GM18868 (cell line): ENCODE measurements at regions not wholly inside any gene's neighbourhood (a gene's known extent, or its start where the extent isn't known, plus 50 kb on each side); places are given as distances from the start of the nearest gene placed in this dataset.
"Not testable (repeated sequence)": the region's sequence is repeated elsewhere in the genome, so short reads cannot be mapped to it uniquely, and the experiment has no call there.

Experiments used
- ATAC-seq: cut with Tn5 transposase; IDR thresholded peaks from one replicate; pipeline ENCODE4 v1.9.1; 2021; ENCODE audit warnings: mild to moderate bottlenecking, moderate library complexity; ENCODE audit not compliant: unreplicated experiment

GRCh38 chr9:107793541-107793940, 304.0 kb upstream of the KLF4 start:
- ATAC-seq = no peak

DNA sequence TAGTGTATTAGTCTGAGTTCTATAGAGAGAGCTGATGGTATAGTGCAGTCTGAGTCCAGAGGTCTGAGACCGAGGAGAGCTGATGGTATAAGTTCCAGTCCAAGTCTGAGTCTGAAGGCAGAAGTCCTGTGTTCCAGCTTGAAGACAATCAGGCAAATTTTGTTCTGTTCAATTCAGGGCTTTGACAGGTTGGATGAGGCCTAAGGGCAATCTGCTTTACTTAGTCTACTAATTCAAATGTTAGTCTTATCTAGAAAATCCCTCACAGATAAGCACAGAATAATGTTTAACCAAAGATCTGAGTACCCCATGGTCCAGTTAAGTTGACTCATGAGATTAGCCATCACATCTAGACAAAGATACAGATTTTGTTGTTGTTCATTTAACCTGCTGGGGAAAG, 303.0 kb upstream of the KLF4 start:
- no peak for ATAC-seq

- ATAC-seq = no peak
Observed at GRCh38 chr9:107792006-107792405, 302.4 kb upstream of the KLF4 start.

- no peak for ATAC-seq
Observed at GRCh38 chr9:107789001-107789700, 299.6 kb upstream of the KLF4 start.

DNA sequence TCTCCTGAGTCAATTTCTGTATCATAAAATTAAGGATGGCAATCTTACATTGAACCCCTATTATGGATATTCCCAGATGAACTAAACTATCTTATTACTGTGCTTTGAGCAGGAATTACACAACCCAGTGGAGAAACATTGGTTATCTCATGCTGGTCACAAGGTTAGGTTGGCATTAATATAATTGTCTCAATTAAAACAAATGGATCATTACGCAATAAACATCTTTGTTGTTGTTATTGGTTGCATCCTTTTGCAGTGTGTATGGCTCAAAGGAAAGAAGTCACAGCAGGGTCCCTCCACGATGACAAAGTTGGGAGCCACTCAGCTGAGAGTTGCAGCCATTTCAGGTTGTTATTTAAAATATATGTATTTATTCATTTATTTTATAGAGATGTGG, 297.0 kb upstream of the KLF4 start:
- no peak for ATAC-seq

GRCh38 chr9:107784235-107784958, 294.8 kb upstream of the KLF4 start:
- no peak for ATAC-seq

- ATAC-seq = no peak
Observed at GRCh38 chr9:107782789-107783188, 293.2 kb upstream of the KLF4 start.

GRCh38 chr9:107782381-107782780, 292.8 kb upstream of the KLF4 start:
- ATAC-seq = no peak

GRCh38 chr9:107780960-107781359, 291.4 kb upstream of the KLF4 start:
- ATAC-seq = no peak

- ATAC-seq = no peak
Observed at GRCh38 chr9:107779731-107780130, 290.2 kb upstream of the KLF4 start.

GRCh38 chr9:107778661-107779060, 289.1 kb upstream of the KLF4 start:
- no peak for ATAC-seq

GRCh38 chr9:107774099-107774498, 284.5 kb upstream of the KLF4 start:
- peak; percentile 63 for ATAC-seq

GRCh38 chr9:107772988-107773387, 283.4 kb upstream of the KLF4 start:
- ATAC-seq = no peak

GRCh38 chr9:107770716-107771115, 281.1 kb upstream of the KLF4 start:
- ATAC-seq = no peak

GRCh38 chr9:107768224-107768623, 278.7 kb upstream of the KLF4 start:
- no peak for ATAC-seq

GRCh38 chr9:107767711-107768110, 278.1 kb upstream of the KLF4 start:
- ATAC-seq = no peak

GRCh38 chr9:107763469-107763868, 273.9 kb upstream of the KLF4 start:
- not testable (repeated sequence) for ATAC-seq

DNA sequence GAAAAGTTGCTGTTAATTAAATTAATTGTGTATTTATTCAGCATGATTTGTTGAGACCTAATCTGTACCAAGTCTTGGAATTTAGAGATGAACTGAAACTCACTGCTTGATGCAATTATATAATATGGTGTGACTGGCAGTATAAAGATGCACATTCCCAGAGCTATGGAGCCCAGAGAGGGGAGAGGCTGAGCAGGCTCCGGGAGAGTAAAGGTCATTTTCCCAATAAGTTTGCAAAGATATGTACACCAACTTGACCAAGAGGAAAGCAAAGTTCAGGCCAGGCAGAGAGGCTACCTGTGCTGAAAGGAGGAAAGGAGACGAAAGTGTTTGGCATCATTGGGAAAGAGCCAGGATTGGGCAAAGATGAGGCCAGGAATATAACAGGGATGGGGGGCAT, 271.7 kb upstream of the KLF4 start:
- no peak for ATAC-seq

DNA sequence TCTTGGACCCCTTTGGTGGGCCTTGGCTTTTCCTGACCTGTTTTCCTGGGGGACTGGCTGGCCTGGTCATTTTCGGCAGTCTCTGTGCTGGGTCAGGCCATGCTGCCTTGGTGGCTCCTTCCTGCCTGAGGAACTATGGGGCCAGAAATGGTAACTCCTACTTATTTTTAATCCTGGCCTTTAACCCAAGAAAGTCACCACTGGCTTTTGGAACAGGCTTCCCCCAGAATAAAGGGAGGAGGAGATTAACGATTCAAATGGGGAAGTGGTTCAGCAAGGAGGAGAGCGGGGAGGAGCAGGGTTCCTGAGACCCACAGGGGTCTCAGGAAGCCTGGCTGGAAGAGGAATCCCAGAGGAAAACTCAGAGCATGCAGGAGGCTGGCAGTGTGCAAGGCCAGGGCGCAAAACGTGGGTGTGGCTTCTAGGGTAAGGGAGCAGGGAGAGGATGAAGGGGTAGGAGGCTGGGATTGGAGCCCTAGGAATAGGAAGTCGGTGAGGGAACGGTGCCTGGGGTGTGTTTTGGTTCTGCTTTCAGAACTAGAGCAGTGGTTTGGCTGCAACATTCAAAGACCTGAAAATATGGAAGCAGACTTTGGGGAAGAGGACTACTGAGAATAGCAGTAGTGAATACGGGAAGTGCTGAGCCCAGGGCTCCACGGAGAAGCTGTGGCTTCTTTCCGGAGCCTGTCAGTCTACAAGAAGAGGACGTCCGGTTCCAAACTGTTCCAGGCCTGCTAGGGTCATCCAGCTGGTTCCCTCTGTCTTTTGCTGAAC, 271.1 kb upstream of the KLF4 start:
- ATAC-seq = no peak

- ATAC-seq = no peak
Observed at GRCh38 chr9:107759823-107760166, 270.2 kb upstream of the KLF4 start.

DNA sequence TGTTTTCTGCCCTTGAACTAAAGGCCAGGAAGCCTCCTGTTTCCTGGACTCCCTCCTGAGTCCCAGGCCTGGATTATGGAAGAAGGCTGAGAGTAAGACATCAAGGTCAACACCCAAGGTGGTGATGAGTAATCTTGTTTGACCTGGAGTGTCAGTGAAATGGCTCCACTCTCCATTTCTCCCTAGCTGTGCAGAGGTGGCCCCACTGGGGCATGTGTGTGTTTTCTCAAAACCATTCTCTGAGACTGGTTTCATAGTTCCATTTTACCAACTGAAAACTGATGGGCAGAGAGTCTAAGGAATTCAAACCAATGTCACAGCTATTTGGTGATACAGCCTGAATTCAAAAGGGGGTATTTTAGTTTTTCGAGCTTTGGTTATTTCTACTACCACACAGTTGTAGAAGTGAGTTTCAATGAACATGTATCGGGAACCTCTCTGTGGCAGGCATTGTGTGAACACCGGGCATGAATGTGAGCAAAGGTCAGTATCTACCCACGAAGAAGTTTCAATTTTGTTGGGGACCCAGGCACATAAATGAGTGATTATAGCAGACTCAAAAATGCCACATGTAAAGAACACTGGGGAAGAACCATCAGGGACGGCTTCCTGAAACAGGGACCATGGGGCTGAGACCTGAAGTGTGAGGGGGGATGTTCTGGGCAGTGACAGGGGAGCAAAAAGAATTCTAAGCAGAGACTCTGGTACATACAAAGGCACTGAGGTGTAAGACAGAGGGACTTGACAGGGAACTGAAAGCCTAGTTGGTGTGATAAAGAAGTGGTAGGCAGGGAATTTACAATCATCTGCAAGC, 269.6 kb upstream of the KLF4 start:
- ATAC-seq = peak; percentile 70
